Right lobe of liver (tissue), 4 donors: ENCODE measurements at regions not wholly inside any gene's neighbourhood (a gene's known extent, or its start where the extent isn't known, plus 50 kb on each side); places are given as distances from the start of the nearest gene placed in this dataset.
"Not testable (repeated sequence)": the region's sequence is repeated elsewhere in the genome, so short reads cannot be mapped to it uniquely, and the experiment has no call there.

Experiments used
- CTCF ChIP-seq, 4 donors: fragments of 200-600 bp in 3 of 4; fragments of 450-650 bp in 1 of 4; IDR thresholded peaks; one replicate each; pipeline versions ENCODE4 v1.5.1 to v1.8.0; 2016 to 2022; ENCODE audit warnings: antibody characterized with exemption in 4 of 4, mild to moderate bottlenecking in 2 of 4
- POLR2A ChIP-seq: fragments of 450-650 bp; IDR thresholded peaks from one replicate; pipeline ENCODE4 v1.6.1; 2017; ENCODE audit warnings: antibody characterized with exemption, mild to moderate bottlenecking
- donor health status: DM: no; HTN: no; CAD: no.
- donor health status: DM: no; HTN: no; CAD: no.
- donor health status: DM: no; HTN: yes; CAD: no.

GRCh38 chr16:22980514-22980913, 166.6 kb downstream of the HS3ST2 start:
- TF ChIP-seq CTCF (IDR thresholded peaks at IDR 0.05); POLR2A: not testable (repeated sequence)
